Keratinocyte (primary cell): ENCODE measurements at regions not wholly inside any gene's neighbourhood (a gene's known extent, or its start where the extent isn't known, plus 50 kb on each side); places are given as distances from the start of the nearest gene placed in this dataset.

ENCODE experiments used
- DNase-seq: peaks from one replicate; pipeline ENCODE4 v3.0.0-alpha.2; 2011; ENCODE audit warnings: low read depth, missing footprints, low spot score
- FAIRE-seq: peaks from 2 replicates; lab custom pipeline; 2011; peaks lifted over from hg19 to GRCh38; lab: Jason Lieb, UNC
- H2AFZ ChIP-seq: 2 replicates; pipeline ENCODE4 v1.6.0; 2012; ENCODE audit warnings: low read length, control low read depth, inconsistent platforms; ENCODE audit not compliant: control insufficient read depth
- H3K27ac ChIP-seq: 2 replicates; pipeline ENCODE4 v1.5.1; 2011; ENCODE audit warnings: low read length; ENCODE audit not compliant: control insufficient read depth, insufficient read depth
- H3K27me3 ChIP-seq: 3 replicates; pipeline ENCODE4 v1.6.0; 2011; ENCODE audit warnings: low read length; ENCODE audit not compliant: control insufficient read depth, insufficient read depth; ENCODE audit errors: extremely low read depth
- H3K36me3 ChIP-seq, 2 experiments: 2 replicates in 1 of 2; 3 replicates in 1 of 2; pipeline ENCODE4 v1.5.1; 2011; ENCODE audit warnings: low read length in 2 of 2, mild to moderate bottlenecking in 1 of 2; ENCODE audit not compliant: control insufficient read depth in 2 of 2, insufficient read depth in 2 of 2; ENCODE audit errors: extremely low read depth in 1 of 2
- H3K4me1 ChIP-seq: 3 replicates; pipeline ENCODE4 v1.5.1; 2011; ENCODE audit warnings: low read length; ENCODE audit not compliant: control insufficient read depth, insufficient read depth; ENCODE audit errors: extremely low read depth
- H3K4me2 ChIP-seq: 3 replicates; pipeline ENCODE4 v1.6.0; 2011; ENCODE audit warnings: low read depth, low read length; ENCODE audit not compliant: control insufficient read depth, insufficient read depth; ENCODE audit errors: extremely low read depth
- H3K4me3 ChIP-seq, 3 experiments: fragments of 200-600 bp in 1 of 3; sonication (generic) in 1 of 3; 2 replicates in 2 of 3; 3 replicates in 1 of 3; pipeline ENCODE4 v1.5.1; 2011 to 2016; ENCODE audit warnings: low read length in 3 of 3, mild to moderate bottlenecking in 3 of 3, control low read depth in 2 of 3, inconsistent platforms in 1 of 3, low read depth in 1 of 3, mixed read lengths in 1 of 3, mixed run types in 1 of 3, moderate library complexity in 1 of 3; ENCODE audit not compliant: control insufficient read depth in 2 of 3, insufficient read depth in 2 of 3; ENCODE audit errors: extremely low read depth in 1 of 3
- H3K79me2 ChIP-seq: 2 replicates; pipeline ENCODE4 v1.6.0; 2012; ENCODE audit warnings: low read length; ENCODE audit not compliant: control insufficient read depth, insufficient read depth
- H3K9ac ChIP-seq: 3 replicates; pipeline ENCODE4 v1.6.0; 2011; ENCODE audit warnings: low read length; ENCODE audit not compliant: control insufficient read depth, insufficient read depth; ENCODE audit errors: extremely low read depth
- H3K9me1 ChIP-seq: 3 replicates; pipeline ENCODE4 v1.6.0; 2011; ENCODE audit warnings: low read length; ENCODE audit not compliant: control insufficient read depth, insufficient read depth; ENCODE audit errors: extremely low read depth
- H3K9me3 ChIP-seq: 2 replicates; pipeline ENCODE4 v1.5.1; 2012; ENCODE audit warnings: low read depth, low read length; ENCODE audit not compliant: control insufficient read depth
- H4K20me1 ChIP-seq: 3 replicates; pipeline ENCODE4 v1.6.0; 2011; ENCODE audit warnings: low read length; ENCODE audit not compliant: control insufficient read depth, insufficient read depth; ENCODE audit errors: extremely low read depth
- CTCF ChIP-seq, 3 experiments: IDR thresholded peaks in 1 of 3; conservative IDR thresholded peaks in 1 of 3; optimal IDR thresholded peaks in 1 of 3; 2 replicates in 2 of 3; 3 replicates in 1 of 3; pipeline versions ENCODE3 to v1.5.1; 2011; ENCODE audit warnings: low read length in 3 of 3, mild to moderate bottlenecking in 3 of 3, moderate library complexity in 2 of 3, control low read depth in 1 of 3, inconsistent platforms in 1 of 3; ENCODE audit not compliant: insufficient read depth in 2 of 3; ENCODE audit errors: extremely low read depth in 1 of 3
- EZH2 ChIP-seq: IDR thresholded peaks from one replicate; pipeline ENCODE4 v1.6.1; 2012; ENCODE audit warnings: inconsistent platforms, mild to moderate bottlenecking, low read length, moderate library complexity
- dilution Hi-C: fragments of 300-500 bp; cut with MboI; formaldehyde crosslinking; loops from one replicate; pipeline ENCODE4 v1.7.0; 2020; ENCODE audit warnings: low sequenced_read_pairs; ENCODE audit not compliant: extremely low pct_ligation_motif_present

GRCh38 chr9:75231167-75231566 is 142.9 kb downstream of the OSTF1 start:
- H3K9me1 ChIP-seq = no peaks in the 10 kb centered on the region
- no peaks in the 10 kb centered on the region for H3K79me2 ChIP-seq
- H3K4me3 ChIP-seq = no peak overlapping the region
- dilution Hi-C loops = no loop called here
- H2AFZ ChIP-seq = no peak overlapping the region
- no peaks in the 10 kb centered on the region for H3K9me3 ChIP-seq
- no peaks in the 10 kb centered on the region for H4K20me1 ChIP-seq
- H3K9ac ChIP-seq = no peak overlapping the region
- H3K4me1 ChIP-seq = no peaks in the 10 kb centered on the region
- TF ChIP-seq CTCF (optimal IDR thresholded peaks at IDR 0.05 in 1 of 3, IDR thresholded peaks at IDR 0.05 in 1 of 3, conservative IDR thresholded peaks at IDR 0.05 in 1 of 3; ENCODE audit: extremely low read depth in 1 of 3, insufficient read depth in 2 of 3, low read length in 3 of 3) = no peak
- no peak for TF ChIP-seq EZH2
- no peak overlapping the region for H3K4me2 ChIP-seq
- FAIRE-seq (no peak), DNase-seq (no peak)
- no peak overlapping the region for H3K27ac ChIP-seq
- no peaks in the 10 kb centered on the region for H3K27me3 ChIP-seq
- H3K36me3 ChIP-seq = no peaks in the 10 kb centered on the region

- TF ChIP-seq CTCF (optimal IDR thresholded peaks at IDR 0.05 in 1 of 3, IDR thresholded peaks at IDR 0.05 in 1 of 3, conservative IDR thresholded peaks at IDR 0.05 in 1 of 3; ENCODE audit: extremely low read depth in 1 of 3, insufficient read depth in 2 of 3, low read length in 3 of 3) = no peak
- no peak for TF ChIP-seq EZH2
- Histone ChIP-seq H2AFZ (no peak overlapping the region), H3K27me3 (no peaks in the 10 kb centered on the region), H3K27ac (no peak overlapping the region), H3K4me1 (no peaks in the 10 kb centered on the region), H4K20me1 (no peaks in the 10 kb centered on the region), H3K4me2 (no peak overlapping the region), H3K79me2 (no peaks in the 10 kb centered on the region), H3K36me3 (no peaks in the 10 kb centered on the region), H3K4me3 (no peak overlapping the region), H3K9me1 (no peaks in the 10 kb centered on the region), H3K9me3 (no peaks in the 10 kb centered on the region), H3K9ac (no peak overlapping the region)
- DNase-seq (no peak), FAIRE-seq (no peak)
- dilution Hi-C loops = no loop called here
These were observed 144.7 kb downstream of the OSTF1 start for GRCh38 chr9:75233011-75233410.
